K562 (cell line): ENCODE measurements at regions not wholly inside any gene's neighbourhood (a gene's known extent, or its start where the extent isn't known, plus 50 kb on each side); places are given as distances from the start of the nearest gene placed in this dataset.

Experiments
- ATAC-seq: fragments of 200-7000 bp; cut with Tn5 transposase; 3 replicates; pipeline ENCODE4 v1.9.1; 2020; ENCODE audit warnings: moderate library complexity
- BruUV-seq: library from RNA; stranded (reverse); fragments of 400-500 nt; replicated peaks from 2 replicates; lab custom pipeline; 2021; lab: Mats Ljungman, UMichigan
- CTCF ChIA-PET: fragments of 300-600 bp; formaldehyde crosslinking; extraction: SDS; loops from one replicate; lab custom pipeline; 2021; ENCODE audit warnings: low intra/inter-chr PET ratio; lab: Yijun Ruan, JAX
- POLR2A ChIA-PET: fragments of 300-600, 350-650 bp; sonication (Branson Sonifier 250); formaldehyde crosslinking; extraction: SDS; loops from one replicate; lab custom pipeline; 2021; ENCODE audit warnings: antibody characterized with exemption, inconsistent platforms; lab: Yijun Ruan, JAX
- DNase-seq, 4 experiments: peaks; one replicate each; pipeline versions ENCODE4 v3.0.0 to v3.0.0-alpha.2; 2011 to 2018; ENCODE audit warnings: low spot score in 3 of 4, mixed read lengths in 3 of 4; ENCODE audit errors: extremely low read depth in 1 of 4
- FAIRE-seq: peaks from 2 replicates; lab custom pipeline; 2011; peaks lifted over from hg19 to GRCh38; lab: Jason Lieb, UNC
- H2AFZ ChIP-seq: 2 replicates; pipeline ENCODE4 v1.6.0; 2011; ENCODE audit warnings: low read depth, low read length, control low read depth, inconsistent platforms
- H3K27ac ChIP-seq: fragments of 200-600 bp; 3 replicates; pipeline ENCODE4 v1.8.0; 2011; ENCODE audit warnings: low read depth, mild to moderate bottlenecking, control low read depth, inconsistent platforms, low read length, moderate library complexity, mixed read lengths; ENCODE audit errors: extremely low read depth
- H3K27me3 ChIP-seq, 2 experiments: fragments of 300-600 bp in 1 of 2; 2 replicates in 1 of 2; 3 replicates in 1 of 2; pipeline versions ENCODE4 v1.6.0 to v1.8.0; 2011; ENCODE audit warnings: inconsistent platforms in 2 of 2, low read length in 2 of 2, mild to moderate bottlenecking in 1 of 2, mixed read lengths in 1 of 2, moderate library complexity in 1 of 2; ENCODE audit not compliant: control insufficient read depth in 2 of 2, insufficient read depth in 2 of 2
- H3K36me3 ChIP-seq: fragments of 300-600 bp; 3 replicates; pipeline ENCODE4 v1.8.0; 2011; ENCODE audit warnings: mild to moderate bottlenecking, low read length, inconsistent platforms; ENCODE audit not compliant: control insufficient read depth, insufficient read depth
- H3K4me1 ChIP-seq, 2 experiments: fragments of 200-600 bp in 1 of 2; replicated peaks in 1 of 2; 2 replicates in 1 of 2; 3 replicates in 1 of 2; pipeline versions ENCODE4 v1.5.1 to v1.8.0; 2011; ENCODE audit warnings: inconsistent platforms in 2 of 2, low read length in 2 of 2, mild to moderate bottlenecking in 1 of 2, mixed read lengths in 1 of 2, moderate library complexity in 1 of 2; ENCODE audit not compliant: control insufficient read depth in 2 of 2, insufficient read depth in 2 of 2
- H3K4me2 ChIP-seq: 2 replicates; pipeline ENCODE4 v1.6.1; 2011; ENCODE audit warnings: low read length, control low read depth, inconsistent platforms, mixed read lengths; ENCODE audit not compliant: insufficient read depth
- H3K4me3 ChIP-seq: fragments of 200-600 bp; sonication (generic), shearing (Covaris generic); 2 replicates; pipeline ENCODE4 v1.5.1; 2016; ENCODE audit warnings: control low read depth, inconsistent platforms
- H3K79me2 ChIP-seq: fragments of 200-600 bp; 3 replicates; pipeline ENCODE4 v1.8.0; 2011; ENCODE audit warnings: low read length, inconsistent platforms; ENCODE audit not compliant: control insufficient read depth, insufficient read depth
- H3K9ac ChIP-seq, 2 experiments: 2 replicates each; pipeline versions ENCODE4 v1.6.0 to v1.6.1; 2011; ENCODE audit warnings: low read depth in 2 of 2, low read length in 2 of 2, control low read depth in 1 of 2, inconsistent platforms in 1 of 2, mild to moderate bottlenecking in 1 of 2, mixed read lengths in 1 of 2; ENCODE audit not compliant: insufficient read depth in 1 of 2
- H3K9me1 ChIP-seq: one replicate; pipeline ENCODE4 v1.6.0; 2011; ENCODE audit warnings: inconsistent platforms, mild to moderate bottlenecking, low read length, moderate library complexity; ENCODE audit not compliant: control insufficient read depth, insufficient read depth
- H3K9me3 ChIP-seq: replicated peaks from 2 replicates; pipeline ENCODE4 v1.5.1; 2011; ENCODE audit warnings: low read depth, low read length, inconsistent platforms; ENCODE audit not compliant: control insufficient read depth, insufficient read depth
- H4K20me1 ChIP-seq: replicated peaks from 2 replicates; pipeline ENCODE4 v1.6.1; 2011; ENCODE audit warnings: low read length, inconsistent platforms, mixed read lengths; ENCODE audit not compliant: control insufficient read depth, insufficient read depth
- E2F8 ChIP-seq: fragments of 450-650 bp; IDR thresholded peaks from 2 replicates; pipeline ENCODE4 v1.7.1; 2018; ENCODE audit warnings: mild to moderate bottlenecking, low read depth; ENCODE audit not compliant: partially characterized antibody
- KAT8 ChIP-seq: fragments of 450-650 bp; IDR thresholded peaks from 2 replicates; pipeline ENCODE4 v1.6.1; 2016; ENCODE audit warnings: low read depth, mild to moderate bottlenecking
- KLF16 ChIP-seq: IDR thresholded peaks from 2 replicates; pipeline ENCODE4 v1.6.1; 2016; ENCODE audit warnings: antibody characterized with exemption
- MCM7 ChIP-seq, 2 experiments: fragments of 450-650 bp; IDR thresholded peaks; 2 replicates each; pipeline ENCODE4 v1.6.1; 2016 to 2018
- ZNF124 ChIP-seq: sonication (generic); formaldehyde crosslinking; IDR thresholded peaks from 2 replicates; pipeline ENCODE4 v1.8.1; 2022; ENCODE audit warnings: missing genetic modification reagents
- WGBS: fragments of 100-300 bp; shearing (Covaris generic); methylation state at CpG from one replicate; pipeline ENCODE4 v1.1.6; 2016; ENCODE audit warnings: low coverage, mixed read lengths; ENCODE audit not compliant: insufficient coverage; ENCODE audit errors: missing lambda C conversion rate; 5-methylcytosine and 5-hydroxymethylcytosine counted together
- in situ Hi-C: fragments of 300-500 bp; cut with MboI; formaldehyde crosslinking; loops from 4 replicates; pipeline ENCODE4 v1.15.0; 2018; ENCODE audit warnings: inconsistent platforms, mixed read lengths
- intact Hi-C: fragments of 100-400 bp; cut with micrococcal nuclease; formaldehyde crosslinking; loops from 2 replicates; pipeline ENCODE4 v1.14.2; 2022
- TF ChIP-seq, protein P1 (sequence below): sonication (generic); formaldehyde crosslinking; IDR thresholded peaks from 2 replicates; pipeline ENCODE4 v1.8.0; 2022; ENCODE audit warnings: mild to moderate bottlenecking, missing genetic modification reagents
- TF ChIP-seq, protein P2 (sequence below): fragments of 250-450 bp; sonication (Bioruptor Pico); IDR thresholded peaks from 2 replicates; pipeline ENCODE4 v1.4.0; 2020; ENCODE audit warnings: borderline replicate concordance

DNA sequence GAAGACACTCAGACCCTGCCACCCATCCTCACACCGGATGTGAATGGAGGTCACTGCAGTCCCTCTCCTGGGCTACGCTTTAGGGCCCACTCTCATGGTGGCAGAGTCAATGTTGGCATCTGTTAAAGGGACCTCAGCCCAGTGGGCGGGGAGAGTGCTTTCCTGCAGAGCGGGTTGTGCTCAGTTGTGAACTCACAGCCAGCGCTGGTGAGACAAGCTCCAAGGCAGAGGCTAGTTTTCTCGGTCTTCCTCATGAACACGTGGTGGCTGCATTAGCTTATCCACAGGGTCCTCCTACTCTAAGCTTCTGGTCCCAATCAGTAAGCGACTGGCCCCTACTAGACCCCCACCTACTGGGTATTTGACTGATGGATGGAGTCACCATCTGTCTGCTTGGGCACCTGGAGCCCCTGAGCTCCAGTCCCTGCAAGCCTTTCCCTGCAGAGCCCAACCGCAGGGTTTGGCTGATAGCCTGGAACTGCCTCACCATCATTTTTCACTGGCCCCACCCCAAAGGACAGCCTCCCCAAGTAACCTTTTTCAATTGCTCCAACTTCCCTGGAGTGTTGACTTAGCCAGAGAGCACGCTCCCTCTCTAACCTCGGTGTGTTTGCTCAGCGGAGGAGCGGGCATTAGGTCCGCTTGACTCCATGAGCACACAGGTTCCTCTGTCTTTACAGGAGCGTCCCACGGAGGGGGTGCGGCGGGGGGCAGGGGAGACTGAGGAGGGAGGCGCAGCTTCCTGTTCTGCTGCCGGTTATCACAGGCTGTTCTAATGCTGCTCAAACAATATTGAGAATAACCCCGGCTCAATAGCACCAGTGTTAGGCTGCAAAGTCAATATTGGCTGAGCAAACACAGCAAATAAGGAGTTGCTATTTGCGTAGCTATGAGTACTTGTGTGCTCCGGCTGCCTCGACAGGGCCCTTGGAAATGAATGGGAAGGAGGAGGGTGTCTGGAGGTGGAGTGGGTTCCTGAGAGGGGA lies 141.7 kb downstream of the RPLP1 start:
- POLR2A ChIA-PET, result interaction anchor here (0.9 to 1.2 kb wide), 2 partner anchors 11 kb away, joined by 3 to 4 read pairs; no protein-coding TSS in a partner anchor
- no peaks in the 10 kb centered on the region for H3K4me1 ChIP-seq
- no peak for TF ChIP-seq ZNF124 (CRISPR knock-in tag)
- TF ChIP-seq, all 486 proteins: peak for 0
- Histone ChIP-seq H3K4me2 (no peak overlapping the region), H3K36me3 (no peaks in the 10 kb centered on the region), H3K4me3 (no peak overlapping the region), H3K27me3 (peaks cover 3 to 37% of the 10 kb centered on the region in 2 experiments; a peak in 3 of 5 replicates), H3K79me2 (no peaks in the 10 kb centered on the region), H3K9me1 (no peaks in the 10 kb centered on the region), H3K9ac (no peak overlapping the region), H2AFZ (no peak overlapping the region), H3K27ac (no peak overlapping the region), H3K9me3 (no peaks in the 10 kb centered on the region), H4K20me1 (0 out of 2 replicates have a peak, but pooled peaks cover 4% of the 10 kb centered on the region)
- in situ Hi-C loops, result no loop called here
- BruUV-seq, result no TSS peak
- FAIRE-seq (no peak), ATAC-seq (no peak), DNase-seq (peak in 1 of 4 experiments; percentile 2)
- WGBS, result 1% methylated on average over 22 of the region's 24 CpGs
- CTCF ChIA-PET, result no interaction called here
- intact Hi-C loops, result no loop called here

DNA sequence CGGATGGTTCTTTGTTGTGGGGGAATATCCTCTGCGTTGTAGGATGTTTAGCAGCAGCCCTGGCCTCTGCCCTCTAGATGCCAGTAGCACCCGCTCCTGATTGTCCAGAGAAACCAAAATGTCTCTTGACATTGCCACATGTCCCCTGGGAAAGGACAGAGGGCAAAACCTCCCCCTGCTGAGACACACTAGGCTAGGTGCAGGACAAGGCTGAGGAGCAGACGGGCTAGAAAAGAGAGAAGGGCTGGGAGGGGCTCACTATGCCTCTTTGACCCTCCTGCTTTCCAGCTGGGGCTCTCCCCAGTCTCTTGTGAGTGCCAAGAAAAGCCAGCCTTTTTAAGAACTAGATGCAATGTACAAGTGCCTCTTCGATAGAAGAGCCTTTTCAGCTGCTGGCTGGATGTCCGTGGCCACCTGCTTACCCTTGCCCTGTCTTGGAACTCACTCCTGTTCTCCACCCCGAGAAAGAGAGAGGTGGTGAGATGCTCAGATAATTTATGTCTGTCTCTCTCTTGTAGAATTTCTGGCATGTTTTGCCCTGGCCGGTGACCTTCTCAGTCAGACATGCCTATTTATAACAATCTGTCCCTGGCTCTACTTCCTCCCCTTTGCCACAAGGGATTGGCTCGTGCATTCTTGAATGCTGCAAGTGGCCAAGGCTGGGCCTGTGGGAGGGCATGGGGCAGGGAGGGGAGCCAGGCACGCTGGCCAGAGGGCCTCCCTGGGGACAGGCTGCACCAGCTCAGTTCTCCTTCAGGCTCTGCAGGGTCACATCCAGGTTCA lies 142.6 kb downstream of the RPLP1 start:
- H3K27me3 ChIP-seq, result peaks cover 3 to 37% of the 10 kb centered on the region in 2 experiments; a peak in 3 of 5 replicates
- no peak for DNase-seq
- no peak overlapping the region for H3K27ac ChIP-seq
- intact Hi-C loops (no loop called here), in situ Hi-C loops (no loop called here)
- H3K9ac ChIP-seq, result no peak overlapping the region
- no peak overlapping the region for H2AFZ ChIP-seq
- H3K36me3 ChIP-seq, result no peaks in the 10 kb centered on the region
- ChIA-PET CTCF (no interaction called here), POLR2A (interaction anchor here (0.5 kb wide), 1 partner anchor 539 kb away, joined by 4 read pairs; no protein-coding TSS in a partner anchor)
- H3K4me1 ChIP-seq, result no peaks in the 10 kb centered on the region
- WGBS, result 0% methylated on average over 10 of the region's 10 CpGs
- H3K79me2 ChIP-seq, result no peaks in the 10 kb centered on the region
- no peak for FAIRE-seq
- H4K20me1 ChIP-seq, result 0 out of 2 replicates have a peak, but pooled peaks cover 4% of the 10 kb centered on the region
- no peak for ATAC-seq
- H3K9me1 ChIP-seq, result no peaks in the 10 kb centered on the region
- no peaks in the 10 kb centered on the region for H3K9me3 ChIP-seq
- no peak overlapping the region for H3K4me3 ChIP-seq
- no peak overlapping the region for H3K4me2 ChIP-seq
- no TSS peak for BruUV-seq
- no peak for TF ChIP-seq MCM7 (IDR thresholded peaks at IDR 0.05)
- TF ChIP-seq E2F8, result no peak
- TF ChIP-seq, protein P1, sequence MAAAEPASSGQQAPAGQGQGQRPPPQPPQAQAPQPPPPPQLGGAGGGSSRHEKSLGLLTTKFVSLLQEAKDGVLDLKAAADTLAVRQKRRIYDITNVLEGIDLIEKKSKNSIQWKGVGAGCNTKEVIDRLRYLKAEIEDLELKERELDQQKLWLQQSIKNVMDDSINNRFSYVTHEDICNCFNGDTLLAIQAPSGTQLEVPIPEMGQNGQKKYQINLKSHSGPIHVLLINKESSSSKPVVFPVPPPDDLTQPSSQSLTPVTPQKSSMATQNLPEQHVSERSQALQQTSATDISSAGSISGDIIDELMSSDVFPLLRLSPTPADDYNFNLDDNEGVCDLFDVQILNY (CRISPR knock-in tag), result no peak
- no peak for TF ChIP-seq KAT8
- TF ChIP-seq, protein P2, sequence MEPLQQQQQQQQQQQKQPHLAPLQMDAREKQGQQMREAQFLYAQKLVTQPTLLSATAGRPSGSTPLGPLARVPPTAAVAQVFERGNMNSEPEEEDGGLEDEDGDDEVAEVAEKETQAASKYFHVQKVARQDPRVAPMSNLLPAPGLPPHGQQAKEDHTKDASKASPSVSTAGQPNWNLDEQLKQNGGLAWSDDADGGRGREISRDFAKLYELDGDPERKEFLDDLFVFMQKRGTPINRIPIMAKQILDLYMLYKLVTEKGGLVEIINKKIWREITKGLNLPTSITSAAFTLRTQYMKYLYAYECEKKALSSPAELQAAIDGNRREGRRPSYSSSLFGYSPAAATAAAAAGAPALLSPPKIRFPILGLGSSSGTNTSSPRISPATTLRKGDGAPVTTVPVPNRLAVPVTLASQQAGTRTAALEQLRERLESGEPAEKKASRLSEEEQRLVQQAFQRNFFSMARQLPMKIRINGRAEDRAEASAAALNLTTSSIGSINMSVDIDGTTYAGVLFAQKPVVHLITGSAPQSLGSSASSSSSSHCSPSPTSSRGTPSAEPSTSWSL (CRISPR knock-in tag), result no peak
- no peak for TF ChIP-seq KLF16
